Stimulated activated CD4-positive, alpha-beta T cell treated with anti-CD3 and anti-CD28 coated beads, TNF-alpha, amount 100 ng/mL, for 48 hours (primary cell): ENCODE measurements at regions not wholly inside any gene's neighbourhood (a gene's known extent, or its start where the extent isn't known, plus 50 kb on each side); places are given as distances from the start of the nearest gene placed in this dataset.
A peak's percentile ranks its signal among the peaks of the same experiment; 100 is the strongest.

ENCODE experiments used
- DNase-seq, 3 donors: peaks; one replicate each; pipeline ENCODE4 v3.0.0-alpha.2; 2020; ENCODE audit warnings: low read depth in 3 of 3

GRCh38 chr9:135340143-135340655 is 139.4 kb upstream of the PPP1R26 start:
- no peak for DNase-seq

- DNase-seq, result no peak
Measured at GRCh38 chr9:135340726-135341475, 138.7 kb upstream of the PPP1R26 start.

- no peak for DNase-seq
Measured at GRCh38 chr9:135341612-135342169, 137.9 kb upstream of the PPP1R26 start.

- DNase-seq, result no peak
Measured at GRCh38 chr9:135342206-135343130, 137.1 kb upstream of the PPP1R26 start.

GRCh38 chr9:135343136-135343535 is 136.4 kb upstream of the PPP1R26 start:
- no peak for DNase-seq

- peak; percentile 9 to 44 (median 31) for DNase-seq
Measured at GRCh38 chr9:135343837-135344522, 135.6 kb upstream of the PPP1R26 start.

- DNase-seq, result no peak
Measured at GRCh38 chr9:135344523-135344901, 135.1 kb upstream of the PPP1R26 start.

GRCh38 chr9:135344915-135345500 is 134.6 kb upstream of the PPP1R26 start:
- DNase-seq, result no peak

GRCh38 chr9:135345775-135346433 is 133.7 kb upstream of the PPP1R26 start:
- DNase-seq, result no peak

- DNase-seq, result no peak
Measured at GRCh38 chr9:135346438-135347050, 133.0 kb upstream of the PPP1R26 start.

GRCh38 chr9:135347461-135347860 is 132.1 kb upstream of the PPP1R26 start:
- DNase-seq, result no peak

GRCh38 chr9:135348076-135348787 is 131.3 kb upstream of the PPP1R26 start:
- DNase-seq, result no peak

GRCh38 chr9:135348788-135349150 is 130.8 kb upstream of the PPP1R26 start:
- no peak for DNase-seq

GRCh38 chr9:135349212-135350002 is 130.2 kb upstream of the PPP1R26 start:
- DNase-seq, result no peak

- no peak for DNase-seq
Measured at GRCh38 chr9:135350003-135350315, 129.6 kb upstream of the PPP1R26 start.

- DNase-seq, result no peak
Measured at GRCh38 chr9:135353935-135354334, 125.6 kb upstream of the PPP1R26 start.

- DNase-seq, result no peak
Measured at GRCh38 chr9:135355521-135356011, 124.0 kb upstream of the PPP1R26 start.

- no peak for DNase-seq
Measured at GRCh38 chr9:135356021-135356420, 123.6 kb upstream of the PPP1R26 start.

- DNase-seq, result no peak
Measured at GRCh38 chr9:135356796-135357195, 122.8 kb upstream of the PPP1R26 start.
